H9 (cell line): ENCODE measurements at regions not wholly inside any gene's neighbourhood (a gene's known extent, or its start where the extent isn't known, plus 50 kb on each side); places are given as distances from the start of the nearest gene placed in this dataset.

ENCODE experiments used
- DNase-seq: peaks from one replicate; pipeline ENCODE4 v3.0.0-alpha.2; 2017
- H2AFZ ChIP-seq: one replicate; pipeline ENCODE4 v1.6.1; 2013; ENCODE audit warnings: mild to moderate bottlenecking, low read length, control low read depth, moderate library complexity
- H2AK5ac ChIP-seq: 2 replicates; pipeline ENCODE4 v1.6.1; 2013; ENCODE audit warnings: low read length, control low read depth, mixed read lengths; ENCODE audit not compliant: insufficient read length
- H2BK120ac ChIP-seq: one replicate; pipeline ENCODE4 v1.6.1; 2013; ENCODE audit warnings: low read depth, mild to moderate bottlenecking, low read length, control low read depth, inconsistent platforms; ENCODE audit not compliant: poor library complexity, severe bottlenecking
- H2BK12ac ChIP-seq: 2 replicates; pipeline ENCODE4 v1.6.1; 2013; ENCODE audit warnings: low read length, control low read depth, mixed read lengths, low read depth; ENCODE audit not compliant: insufficient read length
- H2BK15ac ChIP-seq: 2 replicates; pipeline ENCODE4 v1.6.1; 2013; ENCODE audit warnings: low read depth, low read length, control low read depth
- H2BK20ac ChIP-seq: one replicate; pipeline ENCODE4 v1.6.1; 2013; ENCODE audit warnings: low read depth, mild to moderate bottlenecking, low read length, control low read depth, inconsistent platforms; ENCODE audit not compliant: poor library complexity, severe bottlenecking
- H2BK5ac ChIP-seq: 2 replicates; pipeline ENCODE4 v1.6.1; 2013; ENCODE audit warnings: low read length, control low read depth, mixed read lengths; ENCODE audit not compliant: insufficient read length
- H3K14ac ChIP-seq: 2 replicates; pipeline ENCODE4 v1.6.1; 2013; ENCODE audit warnings: low read length, control low read depth; ENCODE audit not compliant: insufficient read depth
- H3K18ac ChIP-seq: 2 replicates; pipeline ENCODE4 v1.6.1; 2013; ENCODE audit warnings: low read depth, mild to moderate bottlenecking, mixed read lengths, low read length, control low read depth; ENCODE audit not compliant: insufficient read length
- H3K23ac ChIP-seq: 2 replicates; pipeline ENCODE4 v1.6.1; 2013; ENCODE audit warnings: low read length, control low read depth, mixed read lengths, low read depth; ENCODE audit not compliant: insufficient read length
- H3K23me2 ChIP-seq: 2 replicates; pipeline ENCODE4 v1.6.1; 2013; ENCODE audit warnings: low read depth, mild to moderate bottlenecking, mixed read lengths, low read length, control low read depth; ENCODE audit not compliant: insufficient read length, poor library complexity, severe bottlenecking
- H3K27ac ChIP-seq: 2 replicates; pipeline ENCODE4 v1.5.1; 2013; ENCODE audit warnings: low read length, control low read depth, mixed read lengths, low read depth; ENCODE audit not compliant: insufficient read length
- H3K27me3 ChIP-seq: 2 replicates; pipeline ENCODE4 v1.6.1; 2013; ENCODE audit warnings: low read length, control low read depth, inconsistent platforms; ENCODE audit not compliant: insufficient read depth
- H3K4ac ChIP-seq: 2 replicates; pipeline ENCODE4 v1.6.1; 2013; ENCODE audit warnings: low read depth, mild to moderate bottlenecking, control low read depth, inconsistent platforms, low read length, moderate library complexity
- H3K4me1 ChIP-seq: 2 replicates; pipeline ENCODE4 v1.6.1; 2013; ENCODE audit warnings: low read length, control low read depth, inconsistent platforms; ENCODE audit not compliant: insufficient read depth
- H3K4me2 ChIP-seq: 2 replicates; pipeline ENCODE4 v1.6.1; 2013; ENCODE audit warnings: low read length, control low read depth, mixed read lengths; ENCODE audit not compliant: insufficient read length, insufficient read depth
- H3K56ac ChIP-seq: 2 replicates; pipeline ENCODE4 v1.6.1; 2013; ENCODE audit warnings: low read depth, mild to moderate bottlenecking, mixed read lengths, low read length, control low read depth; ENCODE audit not compliant: insufficient read length
- H3K79me1 ChIP-seq: 2 replicates; pipeline ENCODE4 v1.6.1; 2013; ENCODE audit warnings: low read depth, mild to moderate bottlenecking, moderate library complexity, low read length, control low read depth, inconsistent platforms; ENCODE audit not compliant: insufficient read depth, poor library complexity, severe bottlenecking
- H3K79me2 ChIP-seq: 2 replicates; pipeline ENCODE4 v1.6.1; 2013; ENCODE audit warnings: low read length, control low read depth, inconsistent platforms; ENCODE audit not compliant: insufficient read depth
- H3K9ac ChIP-seq: 2 replicates; pipeline ENCODE4 v1.6.1; 2013; ENCODE audit warnings: low read length, control low read depth, mixed read lengths; ENCODE audit not compliant: insufficient read length; ENCODE audit errors: extremely low read depth
- H3K9me3 ChIP-seq: one replicate; pipeline ENCODE4 v1.6.1; 2013; ENCODE audit warnings: low read depth, low read length, inconsistent platforms; ENCODE audit not compliant: control insufficient read depth
- H3T11ph ChIP-seq: one replicate; pipeline ENCODE4 v1.6.1; 2013; ENCODE audit warnings: mild to moderate bottlenecking, low read length, control low read depth, inconsistent platforms
- H4K20me1 ChIP-seq: one replicate; pipeline ENCODE4 v1.6.1; 2013; ENCODE audit not compliant: control insufficient read depth, insufficient read length, insufficient read depth
- H4K5ac ChIP-seq: 2 replicates; pipeline ENCODE4 v1.6.1; 2013; ENCODE audit warnings: low read depth, mild to moderate bottlenecking, mixed read lengths, low read length, control low read depth; ENCODE audit not compliant: insufficient read length
- H4K8ac ChIP-seq: replicated peaks from 2 replicates; pipeline ENCODE4 v1.6.1; 2013; ENCODE audit warnings: low read length, control low read depth, mixed read lengths, low read depth; ENCODE audit not compliant: insufficient read length
- H4K91ac ChIP-seq: 2 replicates; pipeline ENCODE4 v1.6.1; 2013; ENCODE audit warnings: low read depth, mild to moderate bottlenecking, moderate library complexity, mixed read lengths, low read length, control low read depth; ENCODE audit not compliant: insufficient read length
- H3K27ac Mint-ChIP-seq, 3 experiments: 2 replicates in 2 of 3; 3 replicates in 1 of 3; pipeline ENCODE4 v1.8.0; 2020 to 2021; ENCODE audit warnings: mixed read lengths in 3 of 3, mild to moderate bottlenecking in 1 of 3, moderate library complexity in 1 of 3
- H3K27me3 Mint-ChIP-seq: 2 replicates; pipeline ENCODE4 v1.8.0; 2021; ENCODE audit warnings: low read depth, mild to moderate bottlenecking, moderate library complexity, mixed read lengths
- H3K36me3 Mint-ChIP-seq, 3 experiments: 2 replicates in 2 of 3; 3 replicates in 1 of 3; pipeline ENCODE4 v1.8.0; 2020 to 2021; ENCODE audit warnings: low read depth in 3 of 3, mixed read lengths in 3 of 3; ENCODE audit not compliant: insufficient read depth in 1 of 3
- H3K4me1 Mint-ChIP-seq, 2 experiments: 2 replicates each; pipeline ENCODE4 v1.8.0; 2020; ENCODE audit warnings: mixed read lengths in 2 of 2
- H3K4me3 Mint-ChIP-seq, 2 experiments: 2 replicates in 1 of 2; 3 replicates in 1 of 2; pipeline ENCODE4 v1.8.0; 2020 to 2021; ENCODE audit warnings: mild to moderate bottlenecking in 2 of 2, mixed read lengths in 2 of 2, moderate library complexity in 1 of 2
- H3K9me3 Mint-ChIP-seq, 2 experiments: 2 replicates in 1 of 2; 3 replicates in 1 of 2; pipeline ENCODE4 v1.8.0; 2020; ENCODE audit warnings: mild to moderate bottlenecking in 2 of 2, mixed read lengths in 2 of 2, moderate library complexity in 1 of 2
- CTCF ChIP-seq: fragments of 200-600 bp; sonication (generic); conservative IDR thresholded peaks from 3 replicates; pipeline ENCODE4 v1.8.0; 2021; ENCODE audit warnings: antibody characterized with exemption, mild to moderate bottlenecking
- WGBS: extraction: QIAGEN DNeasy Blood & Tissue Kit; methylation state at CpG from one replicate; pipeline ENCODE4 v1.1.7; 2013; ENCODE audit warnings: missing lambda C conversion rate, low lambda C conversion rate, mixed read lengths; ENCODE audit not compliant: insufficient read length; ENCODE audit errors: extremely low coverage; 5-methylcytosine and 5-hydroxymethylcytosine counted together

DNA sequence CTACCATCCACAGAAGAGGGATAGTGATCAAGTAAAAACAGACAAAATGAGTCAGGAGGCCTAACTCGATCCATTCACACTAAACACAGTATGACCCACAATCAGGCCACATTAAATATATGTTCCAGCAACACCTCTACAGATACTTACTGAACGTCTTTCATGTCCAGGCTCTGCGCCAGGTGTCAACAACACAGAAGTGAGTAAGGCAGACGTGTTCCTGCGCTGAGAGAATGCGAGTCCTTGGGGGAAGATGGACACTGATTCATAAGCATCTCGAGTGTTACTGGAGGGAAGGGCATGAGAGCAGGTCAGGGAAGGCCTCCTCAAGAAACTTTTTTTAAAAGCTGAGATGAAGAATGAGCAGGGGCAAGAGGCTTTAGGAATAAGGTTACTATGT lies 164.3 kb upstream of the CLINT1 start:
- peaks cover 27 to 29% of the 10 kb centered on the region in 2 experiments for H3K4me1 Mint-ChIP-seq

More for the DNA sequence above, 164.3 kb upstream of the CLINT1 start:
- no peak overlapping the region for H3K4ac ChIP-seq
- H3K23ac ChIP-seq = no peak overlapping the region
- H3K9ac ChIP-seq = no peak overlapping the region
- no peak overlapping the region for H2BK120ac ChIP-seq
- no peak overlapping the region for H4K91ac ChIP-seq
- no peak overlapping the region for H3K4me3 Mint-ChIP-seq
- no peak overlapping the region for H3T11ph ChIP-seq
- H3K56ac ChIP-seq = no peak overlapping the region
- no peak for TF ChIP-seq CTCF
- no peak overlapping the region for H3K27ac Mint-ChIP-seq
- no peak overlapping the region for H4K8ac ChIP-seq
- H2BK12ac ChIP-seq = no peak overlapping the region
- no peaks in the 10 kb centered on the region for H3K27me3 Mint-ChIP-seq
- H3K18ac ChIP-seq = no peak overlapping the region
- H2AK5ac ChIP-seq = no peak overlapping the region
- H4K20me1 ChIP-seq = no peaks in the 10 kb centered on the region
- WGBS = no CpG with 5 or more reads among the region's 7 CpGs
- no peak overlapping the region for H3K27ac ChIP-seq
- no peaks in the 10 kb centered on the region for H3K79me2 ChIP-seq
- no peak for DNase-seq
- no peak overlapping the region for H2BK5ac ChIP-seq
- H2BK15ac ChIP-seq = no peak overlapping the region
- H3K4me1 ChIP-seq = peaks cover 3% of the 10 kb centered on the region; the same call in 1 of the 2 replicates
- no peaks in the 10 kb centered on the region for H3K9me3 ChIP-seq
- H4K5ac ChIP-seq = no peak overlapping the region
- H3K79me1 ChIP-seq = no peaks in the 10 kb centered on the region
- no peaks in the 10 kb centered on the region for H3K9me3 Mint-ChIP-seq
- H3K27me3 ChIP-seq = no peaks in the 10 kb centered on the region
- H3K4me2 ChIP-seq = no peak overlapping the region
- no peak overlapping the region for H2BK20ac ChIP-seq
- H2AFZ ChIP-seq = no peak overlapping the region
- no peaks in the 10 kb centered on the region; a peak in 1 of 7 replicates for H3K36me3 Mint-ChIP-seq
- no peak overlapping the region for H3K14ac ChIP-seq
- no peaks in the 10 kb centered on the region for H3K23me2 ChIP-seq
